A549 (cell line): ENCODE measurements at regions not wholly inside any gene's neighbourhood (a gene's known extent, or its start where the extent isn't known, plus 50 kb on each side); places are given as distances from the start of the nearest gene placed in this dataset.

Experiments
- ATAC-seq, 2 experiments: fragments of 200-7000 bp in 1 of 2; fragments of >200 bp in 1 of 2; cut with Nextera tagmentation in 1 of 2; cut with Tn5 transposase in 1 of 2; 3 replicates each; pipeline versions ENCODE4 v1.8.0 to v1.9.1; 2018 to 2020; ENCODE audit warnings: mild to moderate bottlenecking in 1 of 2, moderate library complexity in 1 of 2
- CTCF ChIA-PET: fragments of 300-600 bp; sonication (Branson Sonifier 250); formaldehyde crosslinking; extraction: SDS; loops from one replicate; lab custom pipeline; 2021; ENCODE audit warnings: antibody characterized with exemption, inconsistent platforms; lab: Yijun Ruan, JAX
- POLR2A ChIA-PET: fragments of 350-600 bp; formaldehyde crosslinking; extraction: SDS; loops from one replicate; lab custom pipeline; 2021; ENCODE audit warnings: antibody characterized with exemption, inconsistent platforms; lab: Yijun Ruan, JAX
- DNase-seq, 2 experiments: peaks; one replicate each; pipeline versions ENCODE4 v3.0.0 to v3.0.0-alpha.2; 2011 to 2016; ENCODE audit warnings: low read depth in 1 of 2, low spot score in 1 of 2
- FAIRE-seq: peaks from 2 replicates; lab custom pipeline; 2011; peaks lifted over from hg19 to GRCh38; lab: Jason Lieb, UNC
- H3K27ac ChIP-seq, 2 experiments: fragments of >200 bp; sonication (Bioruptor Twin); formaldehyde crosslinking; 3 replicates each; pipeline ENCODE4 v1.5.1; 2016 to 2017
- H3K4me1 ChIP-seq: fragments of >200 bp; sonication (Bioruptor Twin); formaldehyde crosslinking; 3 replicates; pipeline ENCODE4 v1.6.1; 2016
- H3K4me2 ChIP-seq: fragments of >200 bp; sonication (Bioruptor Twin); formaldehyde crosslinking; 3 replicates; pipeline ENCODE4 v1.6.1; 2016
- H3K4me3 ChIP-seq: fragments of >200 bp; sonication (Bioruptor Twin); formaldehyde crosslinking; 3 replicates; pipeline ENCODE4 v1.5.1; 2016
- H3K9me3 ChIP-seq: fragments of >200 bp; sonication (Bioruptor Twin); formaldehyde crosslinking; 3 replicates; pipeline ENCODE4 v1.6.1; 2016
- BHLHE40 ChIP-seq: IDR thresholded peaks from 2 replicates; pipeline ENCODE4 v1.6.1; 2012; ENCODE audit warnings: low read depth, low read length, inconsistent platforms
- CBX8 ChIP-seq: fragments of 200-600 bp; sonication (generic); IDR thresholded peaks from 2 replicates; pipeline ENCODE4 v1.6.1; 2016
- CEBPB ChIP-seq, 2 experiments: fragments of >200 bp in 1 of 2; sonication (Bioruptor Twin) in 1 of 2; formaldehyde crosslinking in 1 of 2; IDR thresholded peaks; 2 replicates each; pipeline ENCODE4 v1.6.1; 2012 to 2016
- CHD2 ChIP-seq: fragments of 150-350 bp; IDR thresholded peaks from 2 replicates; pipeline ENCODE4 v1.6.1; 2014; ENCODE audit warnings: low read length; ENCODE audit not compliant: partially characterized antibody
- EHF ChIP-seq: fragments of 250-450 bp; sonication (Bioruptor Pico); IDR thresholded peaks from 2 replicates; pipeline ENCODE4 v1.5.0; 2020; ENCODE audit warnings: mild to moderate bottlenecking
- EHMT2 ChIP-seq: fragments of 200-600 bp; sonication (generic); IDR thresholded peaks from 2 replicates; pipeline ENCODE4 v1.6.1; 2016; ENCODE audit warnings: antibody characterized with exemption, low read depth, mild to moderate bottlenecking, moderate library complexity
- EP300 ChIP-seq, 2 experiments: fragments of >200 bp; sonication (Bioruptor Twin); formaldehyde crosslinking; IDR thresholded peaks; 2 replicates in 1 of 2; 3 replicates in 1 of 2; pipeline ENCODE4 v1.6.1; 2016 to 2017
- FOSB ChIP-seq: fragments of 250-450 bp; sonication (Bioruptor Pico); IDR thresholded peaks from 2 replicates; pipeline ENCODE4 v1.5.0; 2020; ENCODE audit warnings: mild to moderate bottlenecking, moderate library complexity
- FOXS1 ChIP-seq: fragments of 250-450 bp; sonication (Bioruptor Pico); IDR thresholded peaks from 2 replicates; pipeline ENCODE4 v1.5.0; 2020; ENCODE audit warnings: mild to moderate bottlenecking, moderate library complexity
- GATA3 ChIP-seq: IDR thresholded peaks from 2 replicates; pipeline ENCODE4 v1.6.1; 2012; ENCODE audit warnings: borderline replicate concordance
- HDAC2 ChIP-seq: fragments of 200-600 bp; sonication (generic); IDR thresholded peaks from 2 replicates; pipeline ENCODE4 v1.6.1; 2016
- HMGXB4 ChIP-seq: fragments of 250-450 bp; sonication (Bioruptor Pico); IDR thresholded peaks from 2 replicates; pipeline ENCODE4 v1.5.0; 2021; ENCODE audit warnings: mild to moderate bottlenecking, moderate library complexity, borderline replicate concordance
- HOXA7 ChIP-seq: fragments of 250-450 bp; sonication (Bioruptor Pico); IDR thresholded peaks from 2 replicates; pipeline ENCODE4 v1.5.0; 2020; ENCODE audit warnings: mild to moderate bottlenecking, moderate library complexity
- HOXB13 ChIP-seq: fragments of 250-450 bp; sonication (Bioruptor Pico); IDR thresholded peaks from 2 replicates; pipeline ENCODE4 v1.5.0; 2020; ENCODE audit warnings: low read depth, mild to moderate bottlenecking, moderate library complexity
- JUNB ChIP-seq: fragments of >200 bp; sonication (Bioruptor Twin); formaldehyde crosslinking; IDR thresholded peaks from 2 replicates; pipeline ENCODE4 v1.6.1; 2016
- KDM1A ChIP-seq: fragments of 200-600 bp; sonication (generic); IDR thresholded peaks from 2 replicates; pipeline ENCODE4 v1.6.1; 2016; ENCODE audit warnings: low read depth, mild to moderate bottlenecking
- KDM5A ChIP-seq: fragments of 200-600 bp; sonication (generic); IDR thresholded peaks from 2 replicates; pipeline ENCODE4 v1.6.1; 2016; ENCODE audit warnings: antibody characterized with exemption, mild to moderate bottlenecking
- MAFK ChIP-seq: fragments of 450-650 bp; IDR thresholded peaks from 2 replicates; pipeline ENCODE4 v1.6.1; 2014; ENCODE audit not compliant: partially characterized antibody
- MAX ChIP-seq: IDR thresholded peaks from 2 replicates; pipeline ENCODE4 v1.6.1; 2012
- MAZ ChIP-seq: fragments of 150-350 bp; IDR thresholded peaks from 2 replicates; pipeline ENCODE4 v1.6.1; 2014; ENCODE audit warnings: antibody characterized with exemption, low read depth, low read length, borderline replicate concordance
- NR3C1 ChIP-seq: fragments of >200 bp; sonication (Bioruptor Twin); formaldehyde crosslinking; IDR thresholded peaks from 3 replicates; pipeline ENCODE4 v1.6.1; 2017
- PBX3 ChIP-seq: IDR thresholded peaks from 2 replicates; pipeline ENCODE4 v1.6.1; 2012
- PHF8 ChIP-seq: fragments of 200-600 bp; sonication (generic); IDR thresholded peaks from 2 replicates; pipeline ENCODE4 v1.6.1; 2016; ENCODE audit warnings: low read depth, mild to moderate bottlenecking, antibody characterized with exemption, moderate library complexity, borderline replicate concordance
- POLR2A ChIP-seq: IDR thresholded peaks from 2 replicates; pipeline ENCODE4 v1.6.1; 2012; ENCODE audit warnings: mild to moderate bottlenecking, low read length
- POLR2AphosphoS2 ChIP-seq: conservative IDR thresholded peaks from 2 replicates; pipeline ENCODE4 v1.6.1; 2012; ENCODE audit warnings: low read length, improper control_type of control experiment, inconsistent platforms
- RAD21 ChIP-seq, 2 experiments: fragments of >200 bp in 1 of 2; sonication (Bioruptor Twin) in 1 of 2; formaldehyde crosslinking in 1 of 2; IDR thresholded peaks in 1 of 2; conservative IDR thresholded peaks in 1 of 2; 2 replicates in 1 of 2; 3 replicates in 1 of 2; pipeline ENCODE4 v1.6.1; 2012 to 2018; ENCODE audit warnings: inconsistent platforms in 1 of 2
- RARB ChIP-seq: fragments of 250-450 bp; sonication (Bioruptor Pico); IDR thresholded peaks from 2 replicates; pipeline ENCODE4 v1.8.0; 2021; ENCODE audit warnings: mild to moderate bottlenecking, moderate library complexity
- RCOR1 ChIP-seq: fragments of 150-350 bp; IDR thresholded peaks from 2 replicates; pipeline ENCODE4 v1.6.1; 2014; ENCODE audit warnings: antibody characterized with exemption, low read length, low read depth
- REST ChIP-seq: fragments of 200-600 bp; sonication (generic); IDR thresholded peaks from 2 replicates; pipeline ENCODE4 v1.6.1; 2016; ENCODE audit warnings: antibody characterized with exemption, mild to moderate bottlenecking, moderate library complexity
- RFX5 ChIP-seq: fragments of 450-650 bp; IDR thresholded peaks from 2 replicates; pipeline ENCODE4 v1.7.1; 2014; ENCODE audit warnings: antibody characterized with exemption, mild to moderate bottlenecking, moderate library complexity
- RNF2 ChIP-seq: fragments of 200-600 bp; sonication (generic); IDR thresholded peaks from 2 replicates; pipeline ENCODE4 v1.6.1; 2016; ENCODE audit warnings: low read depth, mild to moderate bottlenecking, antibody characterized with exemption, moderate library complexity, borderline replicate concordance
- WGBS: methylation state at CpG from one replicate; pipeline ENCODE4 v1.1.6; 2017; ENCODE audit errors: missing lambda C conversion rate; 5-methylcytosine and 5-hydroxymethylcytosine counted together

GRCh38 chr15:95957861-95958260 is 372.6 kb upstream of the NR2F2 start:
- CTCF ChIA-PET = no interaction called here
- no peak overlapping the region for H3K4me3 ChIP-seq
- H3K9me3 ChIP-seq = peaks cover 8% of the 10 kb centered on the region; the same call in 2 of the 3 replicates
- DNase-seq (no peak), ATAC-seq (no peak), FAIRE-seq (no peak)
- WGBS = 42% methylated on average over 7 of the region's 7 CpGs
- POLR2A ChIA-PET = interaction anchor here (0.6 kb wide), 1 partner anchor 13 kb away, joined by 5 read pairs; no protein-coding TSS in a partner anchor
- H3K4me2 ChIP-seq = no peak overlapping the region
- no peak overlapping the region for H3K27ac ChIP-seq
- TF ChIP-seq HMGXB4 (CRISPR knock-in tag) = no peak
- no peak for TF ChIP-seq POLR2A
- no peak for TF ChIP-seq CHD2
- no peak for TF ChIP-seq KDM1A
- no peak for TF ChIP-seq RFX5
- TF ChIP-seq RAD21 (conservative IDR thresholded peaks at IDR 0.05 in 1 of 2, IDR thresholded peaks at IDR 0.05 in 1 of 2) = no peak
- TF ChIP-seq FOSB (CRISPR knock-in tag) = no peak
- TF ChIP-seq EHMT2 = no peak
- no peak for TF ChIP-seq MAZ
- no peak for TF ChIP-seq KDM5A
- no peak for TF ChIP-seq JUNB
- no peak for TF ChIP-seq RCOR1
- no peak for TF ChIP-seq RNF2
- no peak for TF ChIP-seq RARB (CRISPR knock-in tag)
- no peak for TF ChIP-seq EHF
- TF ChIP-seq MAFK = no peak
- no peak for TF ChIP-seq NR3C1
- no peaks in the 10 kb centered on the region for H3K4me1 ChIP-seq

- Histone ChIP-seq H3K27ac (no peak overlapping the region), H3K9me3 (peaks cover 8% of the 10 kb centered on the region; the same call in 2 of the 3 replicates), H3K4me2 (no peak overlapping the region), H3K4me3 (no peak overlapping the region), H3K4me1 (no peaks in the 10 kb centered on the region)
- no peak for TF ChIP-seq POLR2AphosphoS2
- no peak for TF ChIP-seq CEBPB (IDR thresholded peaks at IDR 0.05)
- TF ChIP-seq REST = no peak
- TF ChIP-seq HOXB13 (CRISPR knock-in tag) = no peak
- no peak for TF ChIP-seq POLR2A
- no peak for TF ChIP-seq EP300 (IDR thresholded peaks at IDR 0.05)
- TF ChIP-seq PHF8 = no peak
- no peak for TF ChIP-seq HDAC2
- TF ChIP-seq RARB (CRISPR knock-in tag) = no peak
- no peak for TF ChIP-seq PBX3
- TF ChIP-seq CBX8 = no peak
- TF ChIP-seq HOXA7 (CRISPR knock-in tag) = no peak
- TF ChIP-seq BHLHE40 = no peak
- TF ChIP-seq MAX = no peak
- no peak for TF ChIP-seq MAZ
- no peak for TF ChIP-seq GATA3
- TF ChIP-seq FOXS1 (CRISPR knock-in tag) = no peak
- no peak for ATAC-seq
- WGBS = 39% methylated on average over 5 of the region's 5 CpGs
- no peak for FAIRE-seq
- POLR2A ChIA-PET = no interaction called here
- no peak for DNase-seq
- CTCF ChIA-PET = no interaction called here
Observed at GRCh38 chr15:95958382-95958781, 372.1 kb upstream of the NR2F2 start.
